ENCODE measurements at regions not wholly inside any gene's neighbourhood (a gene's known extent, or its start where the extent isn't known, plus 50 kb on each side); places are given as distances from the start of the nearest gene placed in this dataset.

GRCh38 chr1:56215086-56215485, 364.3 kb downstream of the PLPP3 start:
- TF ChIP-seq POLR2A (IDR thresholded peaks at IDR 0.05) (no peak), CTCF (IDR thresholded peaks at IDR 0.05) (no peak)
